ENCODE measurements at regions not wholly inside any gene's neighbourhood (a gene's known extent, or its start where the extent isn't known, plus 50 kb on each side); places are given as distances from the start of the nearest gene placed in this dataset.

DNA sequence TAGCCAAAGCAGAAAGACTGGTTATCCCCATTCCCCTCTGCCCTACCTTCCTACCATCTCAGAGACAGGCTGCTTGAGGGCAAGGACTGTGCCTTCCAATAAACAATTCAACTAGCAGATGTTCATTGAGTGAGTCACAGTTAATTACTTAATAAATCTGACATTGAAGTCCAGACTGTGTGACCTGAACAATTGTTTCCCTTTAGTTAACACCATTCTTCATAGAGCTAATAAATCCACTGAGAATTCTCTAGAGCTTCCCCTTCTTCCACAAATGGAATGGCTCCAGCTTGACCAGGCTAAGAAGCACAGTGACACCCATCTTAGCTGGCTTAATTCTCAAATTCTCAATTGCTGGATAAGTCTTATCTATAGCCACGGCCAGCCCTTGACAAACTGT, 61.9 kb upstream of the GJA5 start:
- TF ChIP-seq CTCF (IDR thresholded peaks at IDR 0.05; ENCODE audit: borderline replicate concordance, extremely low read depth, low read length, poor library complexity, severe bottlenecking) (no peak), EZH2 (IDR thresholded peaks at IDR 0.05; ENCODE audit: borderline replicate concordance, low read depth, low read length, severe bottlenecking) (no peak)
